Stomach (tissue), 4 donors: ENCODE measurements at regions not wholly inside any gene's neighbourhood (a gene's known extent, or its start where the extent isn't known, plus 50 kb on each side); places are given as distances from the start of the nearest gene placed in this dataset.

ENCODE experiments used
- POLR2A ChIP-seq, 4 donors: fragments of 450-650 bp; IDR thresholded peaks; one replicate each; pipeline ENCODE4 v1.6.1; 2016; ENCODE audit warnings: antibody characterized with exemption in 4 of 4, control low read depth in 2 of 4, mild to moderate bottlenecking in 1 of 4, moderate library complexity in 1 of 4
- POLR2AphosphoS5 ChIP-seq, 3 donors: sonication (generic); formaldehyde crosslinking; IDR thresholded peaks; one replicate each; pipeline ENCODE4 v1.6.1; 2016; ENCODE audit warnings: antibody characterized with exemption in 3 of 3
- TF ChIP-seq, protein P1 (sequence below), 7 experiments: fragments of 450-650 bp in 4 of 7; fragments of 200-600 bp in 3 of 7; sonication (generic) in 3 of 7; IDR thresholded peaks; one replicate each; pipeline ENCODE4 v1.5.1; 2016 to 2019; ENCODE audit warnings: antibody characterized with exemption in 7 of 7, control low read depth in 2 of 7, mild to moderate bottlenecking in 1 of 7

DNA sequence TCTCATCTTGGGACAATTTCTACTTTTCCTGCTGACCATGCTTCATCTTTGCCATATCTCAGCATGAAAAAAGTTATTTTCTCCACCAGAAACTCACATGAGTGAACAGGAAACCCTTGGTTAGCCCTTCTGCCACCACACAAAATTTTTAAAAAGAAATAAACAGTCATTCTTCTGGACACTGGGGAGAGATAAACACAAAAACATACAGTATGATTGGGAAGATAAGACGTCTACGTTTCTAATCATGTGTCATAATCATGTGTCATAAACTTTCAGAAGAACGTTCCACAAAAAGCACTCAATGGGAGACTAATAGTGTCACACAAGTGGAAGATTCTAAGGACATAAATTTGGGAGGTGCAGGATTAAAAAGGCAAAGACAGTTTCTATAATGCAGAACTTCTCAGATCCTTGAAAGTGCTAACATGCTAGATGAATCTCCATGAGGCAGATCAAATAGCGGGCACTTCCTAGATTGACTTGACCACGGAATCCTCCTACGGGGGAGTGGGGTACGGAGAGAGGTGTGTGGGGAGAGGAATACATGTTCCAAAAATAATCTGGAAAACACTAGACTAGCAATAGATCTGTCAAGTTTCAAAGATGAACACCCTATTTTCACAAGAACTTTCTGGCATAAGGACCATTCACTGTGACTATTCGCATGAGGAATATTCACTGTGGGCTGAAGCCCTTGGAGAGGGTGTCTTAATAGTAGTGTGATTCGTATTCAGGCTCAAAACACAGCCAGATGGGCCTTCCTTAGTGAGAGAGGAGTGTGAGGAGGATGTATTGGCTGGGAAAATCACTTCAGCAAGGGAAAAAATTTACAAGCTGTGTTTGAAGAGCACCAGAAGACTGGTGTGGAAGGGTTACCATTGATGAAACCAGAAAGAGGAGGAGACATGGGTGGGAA, 206.7 kb downstream of the SETD4 start:
- no peak for TF ChIP-seq POLR2AphosphoS5 (IDR thresholded peaks at IDR 0.05)
- TF ChIP-seq, protein P1, sequence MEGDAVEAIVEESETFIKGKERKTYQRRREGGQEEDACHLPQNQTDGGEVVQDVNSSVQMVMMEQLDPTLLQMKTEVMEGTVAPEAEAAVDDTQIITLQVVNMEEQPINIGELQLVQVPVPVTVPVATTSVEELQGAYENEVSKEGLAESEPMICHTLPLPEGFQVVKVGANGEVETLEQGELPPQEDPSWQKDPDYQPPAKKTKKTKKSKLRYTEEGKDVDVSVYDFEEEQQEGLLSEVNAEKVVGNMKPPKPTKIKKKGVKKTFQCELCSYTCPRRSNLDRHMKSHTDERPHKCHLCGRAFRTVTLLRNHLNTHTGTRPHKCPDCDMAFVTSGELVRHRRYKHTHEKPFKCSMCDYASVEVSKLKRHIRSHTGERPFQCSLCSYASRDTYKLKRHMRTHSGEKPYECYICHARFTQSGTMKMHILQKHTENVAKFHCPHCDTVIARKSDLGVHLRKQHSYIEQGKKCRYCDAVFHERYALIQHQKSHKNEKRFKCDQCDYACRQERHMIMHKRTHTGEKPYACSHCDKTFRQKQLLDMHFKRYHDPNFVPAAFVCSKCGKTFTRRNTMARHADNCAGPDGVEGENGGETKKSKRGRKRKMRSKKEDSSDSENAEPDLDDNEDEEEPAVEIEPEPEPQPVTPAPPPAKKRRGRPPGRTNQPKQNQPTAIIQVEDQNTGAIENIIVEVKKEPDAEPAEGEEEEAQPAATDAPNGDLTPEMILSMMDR (IDR thresholded peaks at IDR 0.05) = no peak
- no peak for TF ChIP-seq POLR2A (IDR thresholded peaks at IDR 0.05)
